AG04450 (cell line): ENCODE measurements at regions not wholly inside any gene's neighbourhood (a gene's known extent, or its start where the extent isn't known, plus 50 kb on each side); places are given as distances from the start of the nearest gene placed in this dataset.

ENCODE experiments used
- CTCF ChIA-PET: fragments of 300-600, 350-600 bp; formaldehyde crosslinking; extraction: SDS; loops from one replicate; lab custom pipeline; 2022; ENCODE audit warnings: antibody characterized with exemption, inconsistent platforms; lab: Charles Lee
- POLR2A ChIA-PET: fragments of 350-600 bp; formaldehyde crosslinking; extraction: SDS; loops from one replicate; lab custom pipeline; 2021; ENCODE audit warnings: antibody characterized with exemption, inconsistent platforms; lab: Yijun Ruan, JAX
- DNase-seq: peaks from one replicate; pipeline ENCODE4 v3.0.0-alpha.2; 2011; ENCODE audit warnings: low read depth, low spot score
- H3K27ac ChIP-seq: one replicate; pipeline ENCODE4 v1.5.1; 2012; ENCODE audit warnings: low read depth, low read length, control low read depth
- H3K27me3 ChIP-seq: one replicate; pipeline ENCODE4 v1.6.0; 2012; ENCODE audit warnings: low read length; ENCODE audit not compliant: control insufficient read depth, insufficient read depth
- H3K4me3 ChIP-seq: 2 replicates; pipeline ENCODE4 v1.5.1; 2011; ENCODE audit warnings: mild to moderate bottlenecking, low read depth, low read length, control low read depth
- H3K9me3 ChIP-seq: 2 replicates; pipeline ENCODE4 v1.5.1; 2012; ENCODE audit warnings: low read length; ENCODE audit not compliant: control insufficient read depth, insufficient read depth
- CTCF ChIP-seq: IDR thresholded peaks from 2 replicates; pipeline ENCODE4 v1.5.1; 2011; ENCODE audit warnings: low read depth, low read length, control low read depth, inconsistent platforms

GRCh38 chr3:159583662-159584061 lies 405.0 kb upstream of the IL12A start:
- peaks cover 5% of the 10 kb centered on the region for H3K27me3 ChIP-seq
- TF ChIP-seq CTCF = no peak
- no peak overlapping the region for H3K27ac ChIP-seq
- ChIA-PET POLR2A (no interaction called here), CTCF (no interaction called here)
- no peak overlapping the region for H3K4me3 ChIP-seq
- H3K9me3 ChIP-seq = no peaks in the 10 kb centered on the region
- no peak for DNase-seq

- DNase-seq = no peak
- Histone ChIP-seq H3K4me3 (no peak overlapping the region), H3K27me3 (peaks cover 4% of the 10 kb centered on the region), H3K27ac (no peak overlapping the region), H3K9me3 (no peaks in the 10 kb centered on the region)
- POLR2A ChIA-PET = no interaction called here
- CTCF ChIA-PET = no interaction called here
- no peak for TF ChIP-seq CTCF
These were observed 404.2 kb upstream of the IL12A start for GRCh38 chr3:159584421-159584820.

GRCh38 chr3:159586571-159587202 lies 401.9 kb upstream of the IL12A start:
- peak; percentile 11 for DNase-seq
- H3K27ac ChIP-seq = no peak overlapping the region
- no peak overlapping the region for H3K4me3 ChIP-seq
- TF ChIP-seq CTCF = peak; percentile 77
- H3K9me3 ChIP-seq = no peaks in the 10 kb centered on the region
- ChIA-PET CTCF (interaction anchor here (0.5 to 3.4 kb wide), 28 partner anchors 10 to 408 kb away, joined by 3 to 30 read pairs (median 4); no protein-coding TSS in a partner anchor), POLR2A (interaction anchor here (0.5 kb wide), 1 partner anchor 198 kb away, joined by 6 read pairs; no protein-coding TSS in a partner anchor)
- H3K27me3 ChIP-seq = peaks cover 3% of the 10 kb centered on the region

GRCh38 chr3:159593927-159594605 lies 394.6 kb upstream of the IL12A start:
- H3K27ac ChIP-seq = no peak overlapping the region
- no peak overlapping the region for H3K4me3 ChIP-seq
- POLR2A ChIA-PET = no interaction called here
- TF ChIP-seq CTCF = no peak
- H3K9me3 ChIP-seq = no peaks in the 10 kb centered on the region
- CTCF ChIA-PET = no interaction called here
- H3K27me3 ChIP-seq = peaks cover 6% of the 10 kb centered on the region
- DNase-seq = no peak

GRCh38 chr3:159600291-159600690 lies 388.3 kb upstream of the IL12A start:
- no peak for TF ChIP-seq CTCF
- ChIA-PET POLR2A (no interaction called here), CTCF (interaction anchor here (1.0 kb wide), 1 partner anchor 14 kb away, joined by 3 read pairs; no protein-coding TSS in a partner anchor)
- H3K9me3 ChIP-seq = peaks cover 9% of the 10 kb centered on the region; the same call in 1 of the 2 replicates
- DNase-seq = no peak
- H3K27ac ChIP-seq = no peak overlapping the region
- H3K4me3 ChIP-seq = no peak overlapping the region
- H3K27me3 ChIP-seq = peaks cover 2% of the 10 kb centered on the region
